Renal pelvis (tissue), 1 donor: ENCODE measurements at regions not wholly inside any gene's neighbourhood (a gene's known extent, or its start where the extent isn't known, plus 50 kb on each side); places are given as distances from the start of the nearest gene placed in this dataset.
"Not testable (repeated sequence)": the region's sequence is repeated elsewhere in the genome, so short reads cannot be mapped to it uniquely, and the experiment has no call there.

ENCODE experiments used
- DNase-seq: peaks from one replicate; pipeline ENCODE4 v3.0.0-alpha.2; 2013

- peak; percentile 8 for DNase-seq
Measured at GRCh38 chr15:28789401-28790114, 58.9 kb downstream of the GOLGA6L7 start.

- not testable (repeated sequence) for DNase-seq
Measured at GRCh38 chr15:28788649-28789400, 59.6 kb downstream of the GOLGA6L7 start.

GRCh38 chr15:28788176-28788575 lies 60.3 kb downstream of the GOLGA6L7 start:
- not testable (repeated sequence) for DNase-seq

GRCh38 chr15:28786521-28786920 lies 61.9 kb downstream of the GOLGA6L7 start:
- DNase-seq, result no peak

GRCh38 chr15:28784347-28785163 lies 63.9 kb downstream of the GOLGA6L7 start:
- DNase-seq, result not testable (repeated sequence)

GRCh38 chr15:28783873-28784272 lies 64.6 kb downstream of the GOLGA6L7 start:
- no peak for DNase-seq

GRCh38 chr15:28783466-28783865 lies 65.0 kb downstream of the GOLGA6L7 start:
- no peak for DNase-seq

GRCh38 chr15:28778397-28778796 lies 66.2 kb upstream of the GOLGA8M start:
- DNase-seq, result not testable (repeated sequence)

- not testable (repeated sequence) for DNase-seq
Measured at GRCh38 chr15:28772857-28773256, 60.6 kb upstream of the GOLGA8M start.
